Nephron progenitor cell (in vitro differentiated cells): ENCODE measurements at regions not wholly inside any gene's neighbourhood (a gene's known extent, or its start where the extent isn't known, plus 50 kb on each side); places are given as distances from the start of the nearest gene placed in this dataset.

Experiments
- DNase-seq: peaks from one replicate; pipeline ENCODE4 v3.0.0; 2021
- H3K27ac Mint-ChIP-seq: 2 replicates; pipeline ENCODE4 v1.8.0; 2021; ENCODE audit warnings: mild to moderate bottlenecking, moderate library complexity, mixed read lengths
- H3K27me3 Mint-ChIP-seq: 2 replicates; pipeline ENCODE4 v1.8.0; 2021; ENCODE audit warnings: mild to moderate bottlenecking, low read depth, mixed read lengths; ENCODE audit not compliant: poor library complexity
- H3K36me3 Mint-ChIP-seq: 2 replicates; pipeline ENCODE4 v1.8.0; 2021; ENCODE audit warnings: low read depth, mixed read lengths
- H3K4me1 Mint-ChIP-seq: 2 replicates; pipeline ENCODE4 v1.8.0; 2021; ENCODE audit warnings: mixed read lengths
- H3K4me3 Mint-ChIP-seq: 2 replicates; pipeline ENCODE4 v1.8.0; 2021; ENCODE audit warnings: mild to moderate bottlenecking, moderate library complexity, mixed read lengths
- H3K9me3 Mint-ChIP-seq: 2 replicates; pipeline ENCODE4 v1.8.0; 2021; ENCODE audit warnings: mild to moderate bottlenecking, moderate library complexity, mixed read lengths
- CTCF ChIP-seq: fragments of 200-600 bp; sonication (generic); IDR thresholded peaks from 2 replicates; pipeline ENCODE4 v1.5.0; 2021; ENCODE audit warnings: antibody characterized with exemption

DNA sequence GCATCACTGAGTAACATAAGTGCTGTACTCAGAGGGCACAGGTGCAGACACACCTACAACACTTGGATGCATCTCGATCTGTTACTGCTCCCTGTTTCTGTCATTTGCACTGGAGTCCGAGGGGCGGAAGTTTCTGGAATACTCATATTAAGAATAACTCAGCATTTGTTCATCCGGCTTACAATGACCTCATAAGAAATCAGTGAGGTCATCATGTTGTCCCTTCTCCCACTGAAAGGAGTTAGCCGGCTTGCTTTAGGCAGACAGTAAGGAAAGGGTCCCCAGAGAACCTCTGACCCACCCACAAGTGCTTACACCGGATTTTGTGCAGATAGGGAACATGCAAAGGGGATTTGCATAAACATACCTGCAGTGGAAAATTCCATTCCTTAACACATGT, 344.7 kb downstream of the HAPSTR1 start:
- H3K27me3 Mint-ChIP-seq, result peaks cover 5% of the 10 kb centered on the region
- no peak overlapping the region for H3K4me3 Mint-ChIP-seq
- H3K27ac Mint-ChIP-seq, result no peak overlapping the region
- peaks cover 14% of the 10 kb centered on the region for H3K4me1 Mint-ChIP-seq
- TF ChIP-seq CTCF, result no peak
- DNase-seq, result no peak
- H3K9me3 Mint-ChIP-seq, result peaks cover 8% of the 10 kb centered on the region
- H3K36me3 Mint-ChIP-seq, result no peaks in the 10 kb centered on the region

DNA sequence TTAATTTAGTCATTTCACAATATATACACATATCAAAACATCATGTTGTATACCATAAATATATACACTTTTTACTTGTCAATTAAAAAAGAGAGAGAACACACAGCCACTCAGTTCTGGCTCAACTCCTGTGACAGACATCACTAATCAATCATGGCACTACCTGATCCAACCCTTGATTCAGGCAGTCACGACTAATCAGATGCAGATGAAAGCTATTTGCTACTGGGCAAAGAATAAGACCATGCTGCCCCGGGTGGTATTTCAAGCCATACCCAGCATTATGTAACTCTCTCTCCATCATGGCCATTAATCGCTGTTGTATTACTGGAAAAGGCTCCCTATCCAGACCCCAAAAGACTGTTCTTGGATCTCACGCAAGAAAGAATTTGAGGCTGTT, 345.7 kb downstream of the HAPSTR1 start:
- no peaks in the 10 kb centered on the region for H3K36me3 Mint-ChIP-seq
- H3K4me3 Mint-ChIP-seq, result no peak overlapping the region
- TF ChIP-seq CTCF, result no peak
- no peak for DNase-seq
- no peak overlapping the region for H3K27ac Mint-ChIP-seq
- H3K27me3 Mint-ChIP-seq, result peaks cover 5% of the 10 kb centered on the region
- H3K4me1 Mint-ChIP-seq, result peaks cover 20% of the 10 kb centered on the region
- H3K9me3 Mint-ChIP-seq, result peaks cover 8% of the 10 kb centered on the region

GRCh38 chr16:9438991-9439390, 347.5 kb downstream of the HAPSTR1 start:
- H3K4me1 Mint-ChIP-seq, result peaks cover 25% of the 10 kb centered on the region
- no peak for TF ChIP-seq CTCF
- H3K4me3 Mint-ChIP-seq, result no peak overlapping the region
- peaks cover 8% of the 10 kb centered on the region for H3K9me3 Mint-ChIP-seq
- H3K27me3 Mint-ChIP-seq, result peaks cover 9% of the 10 kb centered on the region
- H3K36me3 Mint-ChIP-seq, result no peaks in the 10 kb centered on the region
- DNase-seq, result no peak
- H3K27ac Mint-ChIP-seq, result no peak overlapping the region

GRCh38 chr16:9441012-9441411, 349.6 kb downstream of the HAPSTR1 start:
- Mint-ChIP-seq H3K27ac (no peak overlapping the region), H3K36me3 (no peaks in the 10 kb centered on the region), H3K27me3 (peaks cover 6% of the 10 kb centered on the region), H3K4me3 (no peak overlapping the region), H3K4me1 (peaks cover 26% of the 10 kb centered on the region), H3K9me3 (peaks cover 3% of the 10 kb centered on the region)
- no peak for TF ChIP-seq CTCF
- peak; percentile 10 for DNase-seq

GRCh38 chr16:9443864-9444263, 352.4 kb downstream of the HAPSTR1 start:
- no peak overlapping the region for H3K27ac Mint-ChIP-seq
- TF ChIP-seq CTCF, result no peak
- no peaks in the 10 kb centered on the region for H3K36me3 Mint-ChIP-seq
- H3K4me3 Mint-ChIP-seq, result no peak overlapping the region
- DNase-seq, result no peak
- H3K9me3 Mint-ChIP-seq, result no peaks in the 10 kb centered on the region
- peaks cover 6% of the 10 kb centered on the region for H3K27me3 Mint-ChIP-seq
- H3K4me1 Mint-ChIP-seq, result peaks cover 32% of the 10 kb centered on the region

- no peak for DNase-seq
Measured at GRCh38 chr16:9446471-9447194, 355.2 kb downstream of the HAPSTR1 start.

More at GRCh38 chr16:9446471-9447194, 355.2 kb downstream of the HAPSTR1 start:
- no peak for TF ChIP-seq CTCF
- H3K9me3 Mint-ChIP-seq, result no peaks in the 10 kb centered on the region
- no peaks in the 10 kb centered on the region for H3K36me3 Mint-ChIP-seq
- H3K4me3 Mint-ChIP-seq, result no peak overlapping the region
- H3K27ac Mint-ChIP-seq, result no peak overlapping the region
- peaks cover 3% of the 10 kb centered on the region for H3K27me3 Mint-ChIP-seq
- peaks cover 21% of the 10 kb centered on the region for H3K4me1 Mint-ChIP-seq
